ENCODE measurements at regions not wholly inside any gene's neighbourhood (a gene's known extent, or its start where the extent isn't known, plus 50 kb on each side); places are given as distances from the start of the nearest gene placed in this dataset.

DNA sequence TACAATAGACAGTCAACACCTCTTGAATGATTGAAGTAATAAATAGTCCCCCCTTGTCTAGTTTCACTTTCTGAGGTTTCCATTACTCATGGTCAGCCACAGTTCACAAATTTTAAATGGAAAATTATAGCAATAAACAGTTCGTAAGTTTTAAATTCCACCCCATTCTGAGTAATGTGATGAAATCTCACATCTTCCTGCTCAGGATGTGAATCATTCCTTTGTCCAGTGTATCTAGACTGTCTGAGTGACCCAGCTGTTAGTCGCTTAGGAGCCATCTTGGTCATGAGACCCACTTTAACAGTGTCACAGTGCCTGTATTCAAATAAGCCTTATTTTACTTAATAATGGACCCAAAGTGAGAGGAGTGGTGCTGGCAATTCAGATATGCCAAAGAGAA is 311.6 kb upstream of the PRR16 start:
- H3K9me3 ChIP-seq = no peaks in the 10 kb centered on the region
- no peak overlapping the region for H3K4me3 ChIP-seq
- DNase-seq = no peak
- no peaks in the 10 kb centered on the region for H3K27me3 ChIP-seq
- H3K36me3 ChIP-seq = no peaks in the 10 kb centered on the region
- intact Hi-C loops (cut with DNase I) = no loop called here
- H3K27ac ChIP-seq = no peak overlapping the region
- TF ChIP-seq, protein P1, sequence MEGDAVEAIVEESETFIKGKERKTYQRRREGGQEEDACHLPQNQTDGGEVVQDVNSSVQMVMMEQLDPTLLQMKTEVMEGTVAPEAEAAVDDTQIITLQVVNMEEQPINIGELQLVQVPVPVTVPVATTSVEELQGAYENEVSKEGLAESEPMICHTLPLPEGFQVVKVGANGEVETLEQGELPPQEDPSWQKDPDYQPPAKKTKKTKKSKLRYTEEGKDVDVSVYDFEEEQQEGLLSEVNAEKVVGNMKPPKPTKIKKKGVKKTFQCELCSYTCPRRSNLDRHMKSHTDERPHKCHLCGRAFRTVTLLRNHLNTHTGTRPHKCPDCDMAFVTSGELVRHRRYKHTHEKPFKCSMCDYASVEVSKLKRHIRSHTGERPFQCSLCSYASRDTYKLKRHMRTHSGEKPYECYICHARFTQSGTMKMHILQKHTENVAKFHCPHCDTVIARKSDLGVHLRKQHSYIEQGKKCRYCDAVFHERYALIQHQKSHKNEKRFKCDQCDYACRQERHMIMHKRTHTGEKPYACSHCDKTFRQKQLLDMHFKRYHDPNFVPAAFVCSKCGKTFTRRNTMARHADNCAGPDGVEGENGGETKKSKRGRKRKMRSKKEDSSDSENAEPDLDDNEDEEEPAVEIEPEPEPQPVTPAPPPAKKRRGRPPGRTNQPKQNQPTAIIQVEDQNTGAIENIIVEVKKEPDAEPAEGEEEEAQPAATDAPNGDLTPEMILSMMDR (IDR thresholded peaks at IDR 0.05) = no peak
- no peaks in the 10 kb centered on the region for H3K4me1 ChIP-seq
- no peak overlapping the region for H3K9ac ChIP-seq (ENCODE audit: low read depth in 2 of 2, low read length in 2 of 2)

DNA sequence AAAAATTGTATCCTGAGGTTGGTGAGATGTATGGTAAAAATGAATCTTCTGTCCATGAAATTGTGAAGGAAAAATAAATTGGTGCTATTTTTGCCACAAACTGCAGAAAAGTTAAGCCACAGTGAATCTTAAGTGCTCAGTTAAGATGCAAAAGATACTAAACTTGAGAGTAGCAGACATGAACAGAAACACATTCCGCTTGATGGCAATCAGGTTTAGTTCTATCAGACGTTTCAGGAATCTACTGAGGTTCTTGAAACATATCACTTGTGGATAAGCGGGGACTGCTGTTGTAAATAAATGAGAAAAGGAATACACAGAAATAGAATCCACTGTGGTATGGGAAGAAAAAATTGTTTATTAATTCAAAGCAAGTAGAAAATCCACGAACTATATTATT is 311.2 kb upstream of the PRR16 start:
- Histone ChIP-seq H3K27me3 (no peaks in the 10 kb centered on the region), H3K36me3 (no peaks in the 10 kb centered on the region), H3K4me1 (no peaks in the 10 kb centered on the region), H3K9me3 (no peaks in the 10 kb centered on the region), H3K9ac (ENCODE audit: low read depth in 2 of 2, low read length in 2 of 2) (no peak overlapping the region), H3K4me3 (no peak overlapping the region), H3K27ac (no peak overlapping the region)
- TF ChIP-seq, protein P1 (IDR thresholded peaks at IDR 0.05) = no peak
- intact Hi-C loops (cut with DNase I) = no loop called here
- no peak for DNase-seq

DNA sequence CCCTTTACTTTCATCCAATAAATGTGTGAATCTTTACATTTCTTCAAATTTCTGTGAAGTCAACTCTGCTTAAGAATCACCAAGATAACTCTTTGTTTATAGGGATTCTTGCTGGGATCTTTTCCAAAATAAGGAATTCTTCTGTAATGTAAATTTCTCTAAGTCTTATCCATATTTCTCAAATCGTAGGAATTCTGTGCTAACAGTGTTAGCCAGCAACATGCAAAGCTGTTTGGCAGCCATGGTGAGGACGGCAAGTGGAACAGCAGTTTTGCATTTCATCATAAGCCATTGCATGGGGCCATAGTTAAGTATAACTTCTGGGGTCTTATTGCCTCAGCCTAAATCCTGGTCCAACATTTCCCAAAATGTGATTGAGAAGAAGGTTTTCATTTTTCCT is 310.5 kb upstream of the PRR16 start:
- Histone ChIP-seq H3K4me3 (no peak overlapping the region), H3K36me3 (no peaks in the 10 kb centered on the region), H3K4me1 (no peaks in the 10 kb centered on the region), H3K27me3 (no peaks in the 10 kb centered on the region), H3K9ac (ENCODE audit: low read depth in 2 of 2, low read length in 2 of 2) (no peak overlapping the region), H3K9me3 (no peaks in the 10 kb centered on the region), H3K27ac (no peak overlapping the region)
- TF ChIP-seq, protein P1 (IDR thresholded peaks at IDR 0.05) = no peak
- intact Hi-C loops (cut with DNase I) = no loop called here
- DNase-seq = no peak

DNA sequence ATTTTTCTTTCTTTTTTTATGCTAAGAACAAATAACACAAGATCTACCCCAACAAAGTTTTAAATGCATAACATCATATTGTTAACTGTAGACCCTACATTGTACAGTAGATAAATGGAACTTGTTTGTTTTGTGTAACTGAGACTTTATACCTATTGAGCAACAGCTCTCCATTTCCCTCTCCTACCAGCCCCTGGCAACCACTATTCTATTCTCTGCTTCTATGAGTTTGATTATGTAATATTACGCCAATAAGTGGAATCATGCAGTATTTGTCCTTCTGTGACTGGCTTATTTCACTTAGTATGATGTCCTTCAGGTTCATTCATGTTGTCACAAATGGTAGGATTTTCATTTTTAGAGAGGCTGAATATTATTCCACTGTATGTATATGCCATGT is 308.2 kb upstream of the PRR16 start:
- Histone ChIP-seq H3K27me3 (no peaks in the 10 kb centered on the region), H3K36me3 (no peaks in the 10 kb centered on the region), H3K4me1 (no peaks in the 10 kb centered on the region), H3K9ac (ENCODE audit: low read depth in 2 of 2, low read length in 2 of 2) (no peak overlapping the region), H3K4me3 (no peak overlapping the region), H3K27ac (no peak overlapping the region), H3K9me3 (no peaks in the 10 kb centered on the region)
- no peak for DNase-seq
- intact Hi-C loops (cut with DNase I) = no loop called here
- TF ChIP-seq, protein P1 (IDR thresholded peaks at IDR 0.05) = no peak

DNA sequence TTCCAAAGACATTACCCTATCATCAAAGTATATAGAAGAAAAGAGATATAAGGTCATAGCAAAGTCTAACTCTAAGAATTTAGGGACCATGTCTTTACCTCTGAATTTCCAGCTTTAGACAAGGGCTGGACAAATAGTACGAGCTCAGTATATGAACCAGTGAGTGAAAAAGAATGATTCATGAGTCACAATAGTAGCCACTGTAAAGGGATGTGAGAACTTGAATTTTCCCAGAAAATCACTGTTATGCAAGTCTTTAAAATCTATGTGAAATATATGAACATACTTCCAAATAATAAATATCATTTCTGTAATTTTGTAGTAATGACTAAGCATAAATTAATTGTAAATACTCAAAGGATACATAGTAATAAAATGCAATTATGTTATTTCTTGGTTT is 305.9 kb upstream of the PRR16 start:
- H3K4me3 ChIP-seq = no peak overlapping the region
- H3K27me3 ChIP-seq = no peaks in the 10 kb centered on the region
- no peaks in the 10 kb centered on the region for H3K4me1 ChIP-seq
- H3K9ac ChIP-seq (ENCODE audit: low read depth in 2 of 2, low read length in 2 of 2) = no peak overlapping the region
- no peaks in the 10 kb centered on the region for H3K36me3 ChIP-seq
- TF ChIP-seq, protein P1 (IDR thresholded peaks at IDR 0.05) = no peak
- H3K9me3 ChIP-seq = no peaks in the 10 kb centered on the region
- DNase-seq = no peak
- no peak overlapping the region for H3K27ac ChIP-seq
- intact Hi-C loops (cut with DNase I) = no loop called here

DNA sequence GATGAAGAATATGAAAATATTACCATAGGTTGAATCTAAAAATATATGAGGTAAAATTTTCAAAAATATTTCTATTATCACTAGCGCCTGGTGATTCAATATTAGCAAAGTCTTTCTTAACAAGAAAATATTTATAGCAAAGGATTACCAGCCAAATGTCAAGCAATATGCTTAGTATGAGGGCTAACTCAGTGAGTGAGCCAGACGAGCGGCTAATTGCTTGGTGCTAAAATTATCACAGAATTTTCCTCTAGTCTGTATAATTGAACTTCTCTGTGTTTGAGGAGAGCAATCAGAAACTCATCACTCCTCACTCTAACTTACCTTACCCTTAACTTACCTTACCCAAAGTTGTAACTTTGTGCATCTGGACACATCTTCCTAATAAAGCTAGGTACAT is 304.9 kb upstream of the PRR16 start:
- DNase-seq = no peak
- Histone ChIP-seq H3K9me3 (no peaks in the 10 kb centered on the region), H3K36me3 (no peaks in the 10 kb centered on the region), H3K9ac (ENCODE audit: low read depth in 2 of 2, low read length in 2 of 2) (no peak overlapping the region), H3K4me1 (no peaks in the 10 kb centered on the region), H3K4me3 (no peak overlapping the region), H3K27me3 (no peaks in the 10 kb centered on the region), H3K27ac (no peak overlapping the region)
- TF ChIP-seq, protein P1 (IDR thresholded peaks at IDR 0.05) = no peak
- intact Hi-C loops (cut with DNase I) = no loop called here

Data from colonic mucosa (tissue), 4 donors.